Testis (tissue), 2 donors: ENCODE measurements at regions not wholly inside any gene's neighbourhood (a gene's known extent, or its start where the extent isn't known, plus 50 kb on each side); places are given as distances from the start of the nearest gene placed in this dataset.

ENCODE experiments used
- POLR2A ChIP-seq: fragments of 450-650 bp; IDR thresholded peaks from one replicate; pipeline ENCODE4 v1.6.1; 2017; ENCODE audit warnings: antibody characterized with exemption, mild to moderate bottlenecking, moderate library complexity
- TF ChIP-seq, protein P1 (sequence below), 3 experiments: fragments of 450-650 bp in 2 of 3; fragments of 200-600 bp in 1 of 3; sonication (generic) in 1 of 3; IDR thresholded peaks; one replicate each; pipeline ENCODE4 v1.5.1; 2016 to 2019; ENCODE audit warnings: antibody characterized with exemption in 3 of 3, mild to moderate bottlenecking in 2 of 3, moderate library complexity in 1 of 3

DNA sequence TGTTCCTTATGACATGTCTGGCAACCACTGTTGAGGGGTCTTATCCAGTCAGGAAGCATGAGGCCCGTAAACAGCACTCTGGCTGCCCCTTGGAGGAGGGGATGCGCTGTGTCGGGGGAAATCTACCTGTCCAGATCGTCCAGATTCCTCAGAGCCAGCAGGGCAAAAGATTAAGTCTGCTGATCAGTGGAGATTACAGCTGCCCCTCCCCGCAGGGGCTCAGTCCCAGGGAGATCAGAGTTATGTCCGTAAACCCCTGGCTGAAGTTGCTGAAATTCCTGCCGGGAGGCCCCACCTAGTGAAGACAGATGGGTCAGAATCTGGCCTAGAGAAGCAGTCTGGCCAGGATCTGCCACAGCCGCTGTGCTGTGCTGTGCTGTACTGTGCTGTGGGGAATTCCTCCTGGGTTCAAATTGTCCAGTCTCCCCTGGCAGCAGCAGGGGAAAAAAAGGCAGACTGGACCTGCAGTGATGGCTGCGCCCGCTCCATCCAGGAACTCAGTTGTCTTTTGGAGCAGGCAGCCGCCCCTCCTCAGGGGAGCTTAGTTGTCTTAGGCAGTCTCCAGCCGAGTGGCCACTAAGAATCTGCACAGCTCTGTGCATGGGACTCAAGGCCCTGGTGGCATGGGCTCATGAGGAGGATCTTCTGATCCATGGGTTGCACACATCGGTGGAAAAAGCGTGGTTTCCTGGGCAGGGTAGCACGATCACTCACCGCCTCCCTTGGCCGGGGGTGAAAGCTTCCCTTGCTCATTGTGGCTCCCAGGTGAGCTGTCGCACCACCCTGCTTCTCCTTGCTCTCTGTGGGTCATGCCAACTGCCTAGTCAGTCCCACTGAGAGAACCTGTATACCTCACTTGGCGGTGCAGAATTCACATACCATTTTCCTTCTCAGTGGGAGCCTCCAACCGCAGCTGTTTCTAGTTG lies 1368.8 kb upstream of the ADGRB3 start:
- TF ChIP-seq, protein P1, sequence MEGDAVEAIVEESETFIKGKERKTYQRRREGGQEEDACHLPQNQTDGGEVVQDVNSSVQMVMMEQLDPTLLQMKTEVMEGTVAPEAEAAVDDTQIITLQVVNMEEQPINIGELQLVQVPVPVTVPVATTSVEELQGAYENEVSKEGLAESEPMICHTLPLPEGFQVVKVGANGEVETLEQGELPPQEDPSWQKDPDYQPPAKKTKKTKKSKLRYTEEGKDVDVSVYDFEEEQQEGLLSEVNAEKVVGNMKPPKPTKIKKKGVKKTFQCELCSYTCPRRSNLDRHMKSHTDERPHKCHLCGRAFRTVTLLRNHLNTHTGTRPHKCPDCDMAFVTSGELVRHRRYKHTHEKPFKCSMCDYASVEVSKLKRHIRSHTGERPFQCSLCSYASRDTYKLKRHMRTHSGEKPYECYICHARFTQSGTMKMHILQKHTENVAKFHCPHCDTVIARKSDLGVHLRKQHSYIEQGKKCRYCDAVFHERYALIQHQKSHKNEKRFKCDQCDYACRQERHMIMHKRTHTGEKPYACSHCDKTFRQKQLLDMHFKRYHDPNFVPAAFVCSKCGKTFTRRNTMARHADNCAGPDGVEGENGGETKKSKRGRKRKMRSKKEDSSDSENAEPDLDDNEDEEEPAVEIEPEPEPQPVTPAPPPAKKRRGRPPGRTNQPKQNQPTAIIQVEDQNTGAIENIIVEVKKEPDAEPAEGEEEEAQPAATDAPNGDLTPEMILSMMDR (IDR thresholded peaks at IDR 0.05) = no peak
- TF ChIP-seq POLR2A = no peak
